ENCODE measurements at regions not wholly inside any gene's neighbourhood (a gene's known extent, or its start where the extent isn't known, plus 50 kb on each side); places are given as distances from the start of the nearest gene placed in this dataset.

- no peaks in the 10 kb centered on the region for H3K36me3 ChIP-seq (ENCODE audit: insufficient read depth, low read length)
- peaks cover 25% of the 10 kb centered on the region for H3K4me1 ChIP-seq (ENCODE audit: control insufficient read depth, insufficient read depth, low read length)
- no peak overlapping the region for H3K4me3 ChIP-seq (ENCODE audit: low read length)
- H3K9me3 ChIP-seq (replicated peaks; ENCODE audit: low read length): no peaks in the 10 kb centered on the region
- H3K9ac ChIP-seq (ENCODE audit: low read depth, low read length): peak overlapping the region; percentile 29
- H3K4me2 ChIP-seq (ENCODE audit: low read length): peak overlapping the region; percentile 44
- no peaks in the 10 kb centered on the region for H3K27me3 ChIP-seq (ENCODE audit: control insufficient read depth, insufficient read depth, low read length)
Observed at GRCh38 chr17:12599186-12599920, 66.3 kb upstream of the MYOCD start.

GRCh38 chr17:12600349-12600748, 65.3 kb upstream of the MYOCD start:
- Histone ChIP-seq H3K4me2 (ENCODE audit: low read length) (no peak overlapping the region), H3K9ac (ENCODE audit: low read depth, low read length) (no peak overlapping the region), H3K36me3 (ENCODE audit: insufficient read depth, low read length) (no peaks in the 10 kb centered on the region)

GRCh38 chr17:12603566-12603965, 62.1 kb upstream of the MYOCD start:
- no peaks in the 10 kb centered on the region for H3K9me3 ChIP-seq (replicated peaks; ENCODE audit: low read length)

More at GRCh38 chr17:12600349-12600748, 65.3 kb upstream of the MYOCD start:
- Histone ChIP-seq H3K4me1 (ENCODE audit: control insufficient read depth, insufficient read depth, low read length) (peaks cover 31% of the 10 kb centered on the region), H3K9me3 (replicated peaks; ENCODE audit: low read length) (no peaks in the 10 kb centered on the region), H3K4me3 (ENCODE audit: low read length) (no peak overlapping the region), H3K27me3 (ENCODE audit: control insufficient read depth, insufficient read depth, low read length) (no peaks in the 10 kb centered on the region)

GRCh38 chr17:12605222-12605621, 60.5 kb upstream of the MYOCD start:
- no peaks in the 10 kb centered on the region for H3K36me3 ChIP-seq (ENCODE audit: insufficient read depth, low read length)
- H3K27me3 ChIP-seq (ENCODE audit: control insufficient read depth, insufficient read depth, low read length): no peaks in the 10 kb centered on the region
- H3K9me3 ChIP-seq (replicated peaks; ENCODE audit: low read length): no peaks in the 10 kb centered on the region

More at GRCh38 chr17:12603566-12603965, 62.1 kb upstream of the MYOCD start:
- Histone ChIP-seq H3K4me3 (ENCODE audit: low read length) (no peak overlapping the region), H3K4me2 (ENCODE audit: low read length) (no peak overlapping the region), H3K4me1 (ENCODE audit: control insufficient read depth, insufficient read depth, low read length) (peaks cover 35% of the 10 kb centered on the region), H3K36me3 (ENCODE audit: insufficient read depth, low read length) (no peaks in the 10 kb centered on the region), H3K27me3 (ENCODE audit: control insufficient read depth, insufficient read depth, low read length) (no peaks in the 10 kb centered on the region), H3K9ac (ENCODE audit: low read depth, low read length) (no peak overlapping the region)

GRCh38 chr17:12613566-12613965, 52.1 kb upstream of the MYOCD start:
- Histone ChIP-seq H3K27me3 (ENCODE audit: control insufficient read depth, insufficient read depth, low read length) (no peaks in the 10 kb centered on the region), H3K4me3 (ENCODE audit: low read length) (no peak overlapping the region), H3K9ac (ENCODE audit: low read depth, low read length) (peak overlapping the region; percentile 48), H3K4me1 (ENCODE audit: control insufficient read depth, insufficient read depth, low read length) (peaks cover 13% of the 10 kb centered on the region), H3K9me3 (replicated peaks; ENCODE audit: low read length) (no peaks in the 10 kb centered on the region), H3K4me2 (ENCODE audit: low read length) (no peak overlapping the region), H3K36me3 (ENCODE audit: insufficient read depth, low read length) (no peaks in the 10 kb centered on the region)

More at GRCh38 chr17:12605222-12605621, 60.5 kb upstream of the MYOCD start:
- no peak overlapping the region for H3K4me3 ChIP-seq (ENCODE audit: low read length)
- H3K9ac ChIP-seq (ENCODE audit: low read depth, low read length): no peak overlapping the region
- H3K4me2 ChIP-seq (ENCODE audit: low read length): peak overlapping the region; percentile 15
- H3K4me1 ChIP-seq (ENCODE audit: control insufficient read depth, insufficient read depth, low read length): peaks cover 19% of the 10 kb centered on the region
